Peyer's patch (tissue), 4 donors: ENCODE measurements at regions not wholly inside any gene's neighbourhood (a gene's known extent, or its start where the extent isn't known, plus 50 kb on each side); places are given as distances from the start of the nearest gene placed in this dataset.

ENCODE experiments used
- CTCF ChIP-seq, 6 experiments: fragments of 450-650 bp in 4 of 6; fragments of 200-600 bp in 2 of 6; sonication (generic) in 1 of 6; IDR thresholded peaks; one replicate each; pipeline ENCODE4 v1.5.1; 2017 to 2019; ENCODE audit warnings: antibody characterized with exemption in 6 of 6, mild to moderate bottlenecking in 3 of 6, moderate library complexity in 1 of 6
- POLR2A ChIP-seq, 2 donors: fragments of 450-650 bp; IDR thresholded peaks; one replicate each; pipeline ENCODE4 v1.5.1; 2017; ENCODE audit warnings: antibody characterized with exemption in 2 of 2, mild to moderate bottlenecking in 2 of 2, moderate library complexity in 2 of 2

GRCh38 chr9:81058782-81059181, 630.6 kb downstream of the TLE1 start:
- TF ChIP-seq POLR2A (IDR thresholded peaks at IDR 0.05) = no peak
- no peak for TF ChIP-seq CTCF (IDR thresholded peaks at IDR 0.05)
